Fibroblast of the aortic adventitia (primary cell): ENCODE measurements at regions not wholly inside any gene's neighbourhood (a gene's known extent, or its start where the extent isn't known, plus 50 kb on each side); places are given as distances from the start of the nearest gene placed in this dataset.
"Not testable (repeated sequence)": the region's sequence is repeated elsewhere in the genome, so short reads cannot be mapped to it uniquely, and the experiment has no call there.

Experiments used
- DNase-seq: peaks from one replicate; pipeline ENCODE4 v3.0.0-alpha.2; 2010; ENCODE audit warnings: low read depth
- H3K4me3 ChIP-seq: 2 replicates; pipeline ENCODE4 v1.5.1; 2011; ENCODE audit warnings: low read depth, mild to moderate bottlenecking, control low read depth, low read length, moderate library complexity
- CTCF ChIP-seq: IDR thresholded peaks from 2 replicates; pipeline ENCODE4 v1.5.1; 2011; ENCODE audit warnings: mild to moderate bottlenecking, low read length, control low read depth, inconsistent platforms; ENCODE audit not compliant: insufficient read depth

GRCh38 chr9:103188781-103189350, 193.7 kb downstream of the CYLC2 start:
- H3K4me3 ChIP-seq, result no peak overlapping the region
- TF ChIP-seq CTCF, result no peak
- no peak for DNase-seq

- H3K4me3 ChIP-seq, result no peak overlapping the region
- DNase-seq, result no peak
- no peak for TF ChIP-seq CTCF
Measured at GRCh38 chr9:103193992-103194391, 198.9 kb downstream of the CYLC2 start.

- H3K4me3 ChIP-seq, result no peak overlapping the region
- TF ChIP-seq CTCF, result no peak
- no peak for DNase-seq
Measured at GRCh38 chr9:103203172-103203571, 208.0 kb downstream of the CYLC2 start.

- not testable (repeated sequence) for H3K4me3 ChIP-seq, DNase-seq
Measured at GRCh38 chr9:103205881-103206585, 210.9 kb downstream of the CYLC2 start.

- TF ChIP-seq CTCF, result no peak
- no peak for DNase-seq
- H3K4me3 ChIP-seq, result no peak overlapping the region
Measured at GRCh38 chr9:103210607-103211006, 215.5 kb downstream of the CYLC2 start.

- H3K4me3 ChIP-seq, result no peak overlapping the region
- no peak for DNase-seq
- TF ChIP-seq CTCF, result no peak
Measured at GRCh38 chr9:103215197-103215596, 220.1 kb downstream of the CYLC2 start.

- DNase-seq, result no peak
- TF ChIP-seq CTCF, result no peak
- no peak overlapping the region for H3K4me3 ChIP-seq
Measured at GRCh38 chr9:103225702-103226646, 230.8 kb downstream of the CYLC2 start.
